IMR-90 (cell line): ENCODE measurements at regions not wholly inside any gene's neighbourhood (a gene's known extent, or its start where the extent isn't known, plus 50 kb on each side); places are given as distances from the start of the nearest gene placed in this dataset.

Experiments
- CEBPB ChIP-seq: IDR thresholded peaks from 2 replicates; pipeline ENCODE4 v1.6.1; 2012; ENCODE audit warnings: low read depth, low read length, improper control_type of control experiment
- CTCF ChIP-seq: conservative IDR thresholded peaks from 2 replicates; pipeline ENCODE4 v1.5.1; 2012; ENCODE audit warnings: mild to moderate bottlenecking, low read depth, low read length, improper control_type of control experiment
- ELK1 ChIP-seq: fragments of 150-350 bp; IDR thresholded peaks from 2 replicates; pipeline ENCODE4 v1.6.1; 2016; ENCODE audit warnings: low read depth, mild to moderate bottlenecking, low read length, moderate library complexity, borderline replicate concordance
- MXI1 ChIP-seq: IDR thresholded peaks from 2 replicates; pipeline ENCODE4 v1.6.1; 2012; ENCODE audit warnings: low read depth, mild to moderate bottlenecking, low read length, moderate library complexity, borderline replicate concordance
- NFE2L2 ChIP-seq: fragments of 150-350 bp; IDR thresholded peaks from 2 replicates; pipeline ENCODE4 v1.6.1; 2016; ENCODE audit warnings: low read depth, mild to moderate bottlenecking, low read length
- POLR2A ChIP-seq: IDR thresholded peaks from 2 replicates; pipeline ENCODE4 v1.6.1; 2012; ENCODE audit warnings: mild to moderate bottlenecking, low read depth, low read length
- RAD21 ChIP-seq: IDR thresholded peaks from 2 replicates; pipeline ENCODE4 v1.6.1; 2012; ENCODE audit warnings: low read length, improper control_type of control experiment
- RFX5 ChIP-seq: IDR thresholded peaks from 2 replicates; pipeline ENCODE4 v1.8.0; 2012; ENCODE audit warnings: low read depth, mild to moderate bottlenecking, low read length, moderate library complexity
- SMC3 ChIP-seq: fragments of 150-350 bp; IDR thresholded peaks from 2 replicates; pipeline ENCODE4 v1.6.1; 2016; ENCODE audit warnings: low read depth, mild to moderate bottlenecking, antibody characterized with exemption, low read length, moderate library complexity
- TF ChIP-seq, protein P1 (sequence below): fragments of 150-350 bp; IDR thresholded peaks from 2 replicates; pipeline ENCODE4 v1.6.1; 2017; ENCODE audit warnings: mild to moderate bottlenecking, antibody characterized with exemption, low read length, low read depth

DNA sequence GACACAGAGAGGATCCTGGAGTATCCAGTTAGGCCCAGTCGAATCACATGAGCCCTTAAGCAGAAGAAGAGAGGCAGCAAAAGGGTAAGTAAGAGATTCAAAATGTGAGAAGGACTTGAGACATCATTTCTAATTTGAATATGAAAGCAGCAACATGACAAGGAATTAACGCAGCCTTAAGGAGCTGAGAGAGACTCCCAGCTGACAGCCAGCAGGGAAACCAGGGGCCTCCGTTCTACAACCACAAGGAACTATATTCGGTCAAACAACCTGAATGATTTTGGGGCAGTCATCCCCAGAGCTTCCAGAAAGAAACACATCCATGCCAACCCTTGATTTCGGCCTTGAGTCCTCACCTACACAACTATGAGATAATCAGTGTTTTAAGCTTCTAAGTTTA, 189.7 kb upstream of the MTNR1B start:
- TF ChIP-seq CTCF (no peak), POLR2A (no peak), RFX5 (no peak), RAD21 (no peak), ELK1 (no peak), SMC3 (no peak), MXI1 (no peak), CEBPB (no peak), NFE2L2 (no peak)
- TF ChIP-seq, protein P1, sequence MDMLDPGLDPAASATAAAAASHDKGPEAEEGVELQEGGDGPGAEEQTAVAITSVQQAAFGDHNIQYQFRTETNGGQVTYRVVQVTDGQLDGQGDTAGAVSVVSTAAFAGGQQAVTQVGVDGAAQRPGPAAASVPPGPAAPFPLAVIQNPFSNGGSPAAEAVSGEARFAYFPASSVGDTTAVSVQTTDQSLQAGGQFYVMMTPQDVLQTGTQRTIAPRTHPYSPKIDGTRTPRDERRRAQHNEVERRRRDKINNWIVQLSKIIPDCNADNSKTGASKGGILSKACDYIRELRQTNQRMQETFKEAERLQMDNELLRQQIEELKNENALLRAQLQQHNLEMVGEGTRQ, result no peak
